ENCODE measurements at regions not wholly inside any gene's neighbourhood (a gene's known extent, or its start where the extent isn't known, plus 50 kb on each side); places are given as distances from the start of the nearest gene placed in this dataset.

DNA sequence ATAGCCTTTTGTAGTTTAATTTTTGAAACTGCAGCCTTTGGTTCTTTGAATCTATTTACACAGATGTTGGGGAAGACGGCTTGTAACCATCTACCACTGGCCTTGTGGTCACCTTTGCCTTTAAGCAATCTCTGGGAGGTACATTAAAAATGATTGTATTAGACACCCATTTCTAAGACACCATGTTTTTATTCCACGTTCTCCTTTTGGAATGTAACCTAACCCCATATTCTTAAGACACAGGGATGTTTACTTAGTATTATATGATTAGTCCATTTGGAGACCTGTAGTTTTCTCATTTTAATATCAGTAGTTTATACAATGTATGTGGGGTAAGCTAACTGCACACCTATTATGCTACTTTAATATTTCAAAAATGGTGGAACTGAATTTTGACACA lies 175.1 kb upstream of the PLSCR5 start:
- no peaks in the 10 kb centered on the region for H3K27me3 ChIP-seq (ENCODE audit: low read length)
- no peak overlapping the region for H3K4me2 ChIP-seq (ENCODE audit: low read depth, low read length, poor library complexity, severe bottlenecking)
- no peak overlapping the region for H3K27ac ChIP-seq (ENCODE audit: low read depth, low read length)
- no peaks in the 10 kb centered on the region for H3K9me3 ChIP-seq (ENCODE audit: insufficient read depth, low read length)
- no peaks in the 10 kb centered on the region for H3K79me2 ChIP-seq (ENCODE audit: insufficient read depth, low read length)
- TF ChIP-seq, protein P1, sequence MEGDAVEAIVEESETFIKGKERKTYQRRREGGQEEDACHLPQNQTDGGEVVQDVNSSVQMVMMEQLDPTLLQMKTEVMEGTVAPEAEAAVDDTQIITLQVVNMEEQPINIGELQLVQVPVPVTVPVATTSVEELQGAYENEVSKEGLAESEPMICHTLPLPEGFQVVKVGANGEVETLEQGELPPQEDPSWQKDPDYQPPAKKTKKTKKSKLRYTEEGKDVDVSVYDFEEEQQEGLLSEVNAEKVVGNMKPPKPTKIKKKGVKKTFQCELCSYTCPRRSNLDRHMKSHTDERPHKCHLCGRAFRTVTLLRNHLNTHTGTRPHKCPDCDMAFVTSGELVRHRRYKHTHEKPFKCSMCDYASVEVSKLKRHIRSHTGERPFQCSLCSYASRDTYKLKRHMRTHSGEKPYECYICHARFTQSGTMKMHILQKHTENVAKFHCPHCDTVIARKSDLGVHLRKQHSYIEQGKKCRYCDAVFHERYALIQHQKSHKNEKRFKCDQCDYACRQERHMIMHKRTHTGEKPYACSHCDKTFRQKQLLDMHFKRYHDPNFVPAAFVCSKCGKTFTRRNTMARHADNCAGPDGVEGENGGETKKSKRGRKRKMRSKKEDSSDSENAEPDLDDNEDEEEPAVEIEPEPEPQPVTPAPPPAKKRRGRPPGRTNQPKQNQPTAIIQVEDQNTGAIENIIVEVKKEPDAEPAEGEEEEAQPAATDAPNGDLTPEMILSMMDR (IDR thresholded peaks at IDR 0.05; ENCODE audit: insufficient read depth, low read length, poor library complexity, severe bottlenecking) = no peak
- no peak for TF ChIP-seq EZH2phosphoT487 (conservative IDR thresholded peaks at IDR 0.05; ENCODE audit: low read length)
- H4K20me1 ChIP-seq (ENCODE audit: low read depth, low read length) = no peaks in the 10 kb centered on the region
- no peaks in the 10 kb centered on the region for H3F3A ChIP-seq (ENCODE audit: insufficient read depth)
- H3K9me2 ChIP-seq (replicated peaks; ENCODE audit: insufficient read depth, low read length) = no peaks in the 10 kb centered on the region
- no peak overlapping the region for H3K4me3 ChIP-seq (ENCODE audit: insufficient read depth, low read length, poor library complexity, severe bottlenecking)
- H3K36me3 ChIP-seq (ENCODE audit: low read length) = no peaks in the 10 kb centered on the region
- H2AFZ ChIP-seq (ENCODE audit: low read depth, low read length, severe bottlenecking) = no peak overlapping the region
- no peak overlapping the region for H3K9ac ChIP-seq (ENCODE audit: low read length)

DNA sequence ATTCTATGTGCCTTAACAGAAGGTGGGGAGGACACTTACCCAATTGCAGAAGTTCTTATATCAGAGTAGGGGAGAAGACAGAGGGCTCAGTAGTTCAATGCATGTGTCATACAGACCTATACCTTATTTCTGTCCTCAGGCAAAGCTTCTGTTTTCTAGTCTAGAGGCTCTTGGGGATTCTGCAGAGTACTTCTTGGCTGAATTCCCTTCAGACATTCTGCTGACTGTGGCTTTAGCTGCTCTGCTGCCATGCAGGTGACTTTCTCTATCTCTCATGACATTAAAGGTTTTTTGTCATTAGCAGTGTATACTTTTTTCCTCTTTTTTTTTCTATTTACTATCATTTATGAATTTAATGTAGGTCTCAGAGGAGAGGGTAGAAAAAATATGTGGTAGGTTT lies 172.8 kb upstream of the PLSCR5 start:
- Histone ChIP-seq H3K9ac (ENCODE audit: low read length) (no peak overlapping the region), H3K36me3 (ENCODE audit: low read length) (no peaks in the 10 kb centered on the region), H3K9me2 (replicated peaks; ENCODE audit: insufficient read depth, low read length) (no peaks in the 10 kb centered on the region), H3K27ac (ENCODE audit: low read depth, low read length) (no peak overlapping the region), H3K79me2 (ENCODE audit: insufficient read depth, low read length) (no peaks in the 10 kb centered on the region), H3K4me3 (ENCODE audit: insufficient read depth, low read length, poor library complexity, severe bottlenecking) (no peak overlapping the region), H3K4me2 (ENCODE audit: low read depth, low read length, poor library complexity, severe bottlenecking) (no peak overlapping the region), H4K20me1 (ENCODE audit: low read depth, low read length) (no peaks in the 10 kb centered on the region), H2AFZ (ENCODE audit: low read depth, low read length, severe bottlenecking) (no peak overlapping the region), H3F3A (ENCODE audit: insufficient read depth) (no peaks in the 10 kb centered on the region), H3K9me3 (ENCODE audit: insufficient read depth, low read length) (no peaks in the 10 kb centered on the region), H3K27me3 (ENCODE audit: low read length) (no peaks in the 10 kb centered on the region)
- TF ChIP-seq EZH2phosphoT487 (conservative IDR thresholded peaks at IDR 0.05; ENCODE audit: low read length) = no peak
- TF ChIP-seq, protein P1 (IDR thresholded peaks at IDR 0.05; ENCODE audit: insufficient read depth, low read length, poor library complexity, severe bottlenecking) = no peak

DNA sequence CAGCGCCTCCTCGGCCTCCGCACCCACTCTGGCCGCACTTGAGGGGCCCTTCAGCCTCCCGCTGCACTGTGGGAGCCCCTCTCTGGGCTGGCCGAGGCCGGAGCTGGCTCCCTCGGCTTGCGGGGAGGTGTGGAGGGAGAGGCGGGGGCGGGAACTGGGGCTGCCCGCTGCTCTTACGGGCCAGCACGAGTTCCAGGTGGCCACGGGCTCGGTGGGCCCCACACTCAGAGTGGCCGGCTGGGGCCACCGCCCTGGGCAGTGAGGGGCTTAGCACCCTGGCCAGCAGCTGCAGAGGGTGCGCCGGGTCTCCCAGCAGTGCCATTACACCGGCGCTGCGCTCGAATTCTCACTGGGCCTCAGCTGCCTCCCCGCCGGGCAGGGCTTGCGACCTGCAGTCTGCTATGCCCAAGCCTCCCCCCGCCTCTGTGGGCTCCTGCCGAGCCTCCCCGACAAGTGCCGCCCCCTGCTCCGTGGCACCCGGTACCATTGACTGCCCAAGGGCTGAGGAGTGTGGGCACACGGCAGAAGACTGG lies 167.1 kb upstream of the PLSCR5 start:
- H3K27me3 ChIP-seq (ENCODE audit: low read length) = no peaks in the 10 kb centered on the region
- no peaks in the 10 kb centered on the region for H4K20me1 ChIP-seq (ENCODE audit: low read depth, low read length)
- H3K9ac ChIP-seq (ENCODE audit: low read length) = no peak overlapping the region
- H3K9me3 ChIP-seq (ENCODE audit: insufficient read depth, low read length) = no peaks in the 10 kb centered on the region
- no peak overlapping the region for H3K27ac ChIP-seq (ENCODE audit: low read depth, low read length)
- no peaks in the 10 kb centered on the region for H3F3A ChIP-seq (ENCODE audit: insufficient read depth)
- no peaks in the 10 kb centered on the region for H3K36me3 ChIP-seq (ENCODE audit: low read length)
- H3K9me2 ChIP-seq (replicated peaks; ENCODE audit: insufficient read depth, low read length) = no peaks in the 10 kb centered on the region
- no peaks in the 10 kb centered on the region for H3K79me2 ChIP-seq (ENCODE audit: insufficient read depth, low read length)
- no peak overlapping the region for H3K4me3 ChIP-seq (ENCODE audit: insufficient read depth, low read length, poor library complexity, severe bottlenecking)
- no peak overlapping the region for H3K4me2 ChIP-seq (ENCODE audit: low read depth, low read length, poor library complexity, severe bottlenecking)
- no peak overlapping the region for H2AFZ ChIP-seq (ENCODE audit: low read depth, low read length, severe bottlenecking)
- TF ChIP-seq, protein P1 (IDR thresholded peaks at IDR 0.05; ENCODE audit: insufficient read depth, low read length, poor library complexity, severe bottlenecking) = no peak
- TF ChIP-seq EZH2phosphoT487 (conservative IDR thresholded peaks at IDR 0.05; ENCODE audit: low read length) = no peak
